Thyroid gland (tissue), 4 donors: ENCODE measurements at regions not wholly inside any gene's neighbourhood (a gene's known extent, or its start where the extent isn't known, plus 50 kb on each side); places are given as distances from the start of the nearest gene placed in this dataset.

ENCODE experiments used
- CTCF ChIP-seq, 6 experiments: fragments of 200-600 bp in 3 of 6; fragments of 450-650 bp in 3 of 6; sonication (generic) in 3 of 6; IDR thresholded peaks; one replicate each; pipeline ENCODE4 v1.5.1; 2016 to 2019; ENCODE audit warnings: antibody characterized with exemption in 6 of 6, mild to moderate bottlenecking in 2 of 6, inconsistent platforms in 1 of 6, moderate library complexity in 1 of 6
- POLR2A ChIP-seq, 2 donors: fragments of 450-650 bp; IDR thresholded peaks; one replicate each; pipeline ENCODE4 v1.6.1; 2017; ENCODE audit warnings: antibody characterized with exemption in 2 of 2, mild to moderate bottlenecking in 2 of 2, moderate library complexity in 1 of 2

- no peak for TF ChIP-seq CTCF (IDR thresholded peaks at IDR 0.05)
- TF ChIP-seq POLR2A (IDR thresholded peaks at IDR 0.05), result no peak
These were observed 675.1 kb upstream of the MMS22L start for GRCh38 chr6:97958134-97958533.
